K562 (cell line): ENCODE measurements at regions not wholly inside any gene's neighbourhood (a gene's known extent, or its start where the extent isn't known, plus 50 kb on each side); places are given as distances from the start of the nearest gene placed in this dataset.

Experiments
- ATF7 ChIP-seq: fragments of 450-650 bp; IDR thresholded peaks from 2 replicates; pipeline ENCODE4 v1.7.1; 2014; ENCODE audit warnings: mild to moderate bottlenecking, moderate library complexity
- JUND ChIP-seq, 2 experiments: IDR thresholded peaks; 2 replicates in 1 of 2; 3 replicates in 1 of 2; pipeline ENCODE4 v1.6.1; 2011; ENCODE audit warnings: borderline replicate concordance in 2 of 2, low read depth in 2 of 2, low read length in 2 of 2, improper control_type of control experiment in 1 of 2, missing biosample characterization in 1 of 2, missing genetic modification characterization in 1 of 2, missing genetic modification reagents in 1 of 2
- MECOM ChIP-seq: fragments of 250-450 bp; sonication (Bioruptor Pico); IDR thresholded peaks from 2 replicates; pipeline ENCODE4 v1.8.0; 2022; ENCODE audit warnings: inconsistent platforms
- NFRKB ChIP-seq: fragments of 450-650 bp; IDR thresholded peaks from 2 replicates; pipeline ENCODE4 v1.6.1; 2016; ENCODE audit warnings: low read depth
- POLR2AphosphoS2 ChIP-seq: IDR thresholded peaks from 2 replicates; pipeline ENCODE4 v1.6.1; 2012; ENCODE audit warnings: low read length, improper control_type of control experiment
- PRDM10 ChIP-seq: fragments of 450-650 bp; IDR thresholded peaks from 2 replicates; pipeline ENCODE4 v1.6.1; 2018; ENCODE audit not compliant: partially characterized antibody
- RAD21 ChIP-seq, 2 experiments: fragments of 250-450 bp in 1 of 2; fragments of 450-650 bp in 1 of 2; sonication (Bioruptor Pico) in 1 of 2; formaldehyde crosslinking in 1 of 2; IDR thresholded peaks in 1 of 2; conservative IDR thresholded peaks in 1 of 2; 2 replicates each; pipeline versions ENCODE4 v1.4.0 to v1.8.0; 2020 to 2022; ENCODE audit warnings: mild to moderate bottlenecking in 2 of 2, moderate library complexity in 1 of 2
- TEAD2 ChIP-seq: fragments of 450-650 bp; IDR thresholded peaks from 2 replicates; pipeline ENCODE4 v1.6.1; 2016; ENCODE audit warnings: missing genetic modification characterization, control low read depth, missing compliant biosample characterization
- ZBTB11 ChIP-seq, 3 experiments: fragments of 200-800 bp in 1 of 3; fragments of 250-450 bp in 1 of 3; fragments of 450-650 bp in 1 of 3; sonication (Bioruptor Pico) in 1 of 3; sonication (Bioruptor generic) in 1 of 3; formaldehyde crosslinking in 1 of 3; IDR thresholded peaks; 2 replicates each; pipeline versions ENCODE4 v1.6.1 to v1.8.0; 2016 to 2022; ENCODE audit warnings: mild to moderate bottlenecking in 2 of 3, missing genetic modification characterization in 2 of 3, missing compliant biosample characterization in 1 of 3, moderate library complexity in 1 of 3
- ZNF12 ChIP-seq: sonication (generic); formaldehyde crosslinking; IDR thresholded peaks from 2 replicates; pipeline ENCODE4 v1.4.0; 2020; ENCODE audit warnings: mild to moderate bottlenecking, missing genetic modification reagents
- ZNF699 ChIP-seq: fragments of 250-450 bp; sonication (Bioruptor Pico); IDR thresholded peaks from 2 replicates; pipeline ENCODE4 v1.8.0; 2021; ENCODE audit warnings: mild to moderate bottlenecking, moderate library complexity; ENCODE audit not compliant: insufficient replicate concordance
- TF ChIP-seq, protein P1 (sequence below): fragments of 450-650 bp; formaldehyde crosslinking; IDR thresholded peaks from 2 replicates; pipeline ENCODE4 v1.4.0; 2020; ENCODE audit warnings: mild to moderate bottlenecking, moderate library complexity
- TF ChIP-seq, protein P2 (sequence below): sonication (generic); formaldehyde crosslinking; IDR thresholded peaks from 2 replicates; pipeline ENCODE4 v1.8.0; 2022; ENCODE audit warnings: missing genetic modification reagents, mild to moderate bottlenecking, borderline replicate concordance
- TF ChIP-seq, protein P3 (sequence below): sonication (generic); formaldehyde crosslinking; IDR thresholded peaks from 2 replicates; pipeline ENCODE4 v1.8.0; 2022; ENCODE audit warnings: missing genetic modification reagents, mild to moderate bottlenecking, borderline replicate concordance

- TF ChIP-seq ZNF699 (CRISPR knock-in tag) (no peak), POLR2AphosphoS2 (no peak), PRDM10 (no peak), TEAD2 (tag) (0 out of 2 replicates have a peak, but pooled peaks have one; percentile 9), ZNF12 (CRISPR knock-in tag) (no peak), NFRKB (no peak), MECOM (CRISPR knock-in tag) (no peak), JUND (IDR thresholded peaks at IDR 0.05; ENCODE audit: borderline replicate concordance, low read depth, low read length) (peak; percentile 96), JUND (tag; IDR thresholded peaks at IDR 0.05; ENCODE audit: borderline replicate concordance, low read depth, low read length) (peak; percentile 93; the same call in 2 of the 3 replicates), ZBTB11 (CRISPR knock-in tag; IDR thresholded peaks at IDR 0.05) (no peak), ATF7 (peak; percentile 95), RAD21 (CRISPR knock-in tag; conservative IDR thresholded peaks at IDR 0.05 in 1 of 2, IDR thresholded peaks at IDR 0.05 in 1 of 2) (no peak)
- TF ChIP-seq, protein P1, sequence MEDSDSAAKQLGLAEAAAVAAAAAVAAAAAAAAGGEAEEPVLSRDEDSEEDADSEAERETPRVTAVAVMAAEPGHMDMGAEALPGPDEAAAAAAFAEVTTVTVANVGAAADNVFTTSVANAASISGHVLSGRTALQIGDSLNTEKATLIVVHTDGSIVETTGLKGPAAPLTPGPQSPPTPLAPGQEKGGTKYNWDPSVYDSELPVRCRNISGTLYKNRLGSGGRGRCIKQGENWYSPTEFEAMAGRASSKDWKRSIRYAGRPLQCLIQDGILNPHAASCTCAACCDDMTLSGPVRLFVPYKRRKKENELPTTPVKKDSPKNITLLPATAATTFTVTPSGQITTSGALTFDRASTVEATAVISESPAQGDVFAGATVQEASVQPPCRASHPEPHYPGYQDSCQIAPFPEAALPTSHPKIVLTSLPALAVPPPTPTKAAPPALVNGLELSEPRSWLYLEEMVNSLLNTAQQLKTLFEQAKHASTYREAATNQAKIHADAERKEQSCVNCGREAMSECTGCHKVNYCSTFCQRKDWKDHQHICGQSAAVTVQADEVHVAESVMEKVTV (CRISPR knock-in tag) = 0 out of 2 replicates have a peak, but pooled peaks have one; percentile 34
- TF ChIP-seq, protein P2, sequence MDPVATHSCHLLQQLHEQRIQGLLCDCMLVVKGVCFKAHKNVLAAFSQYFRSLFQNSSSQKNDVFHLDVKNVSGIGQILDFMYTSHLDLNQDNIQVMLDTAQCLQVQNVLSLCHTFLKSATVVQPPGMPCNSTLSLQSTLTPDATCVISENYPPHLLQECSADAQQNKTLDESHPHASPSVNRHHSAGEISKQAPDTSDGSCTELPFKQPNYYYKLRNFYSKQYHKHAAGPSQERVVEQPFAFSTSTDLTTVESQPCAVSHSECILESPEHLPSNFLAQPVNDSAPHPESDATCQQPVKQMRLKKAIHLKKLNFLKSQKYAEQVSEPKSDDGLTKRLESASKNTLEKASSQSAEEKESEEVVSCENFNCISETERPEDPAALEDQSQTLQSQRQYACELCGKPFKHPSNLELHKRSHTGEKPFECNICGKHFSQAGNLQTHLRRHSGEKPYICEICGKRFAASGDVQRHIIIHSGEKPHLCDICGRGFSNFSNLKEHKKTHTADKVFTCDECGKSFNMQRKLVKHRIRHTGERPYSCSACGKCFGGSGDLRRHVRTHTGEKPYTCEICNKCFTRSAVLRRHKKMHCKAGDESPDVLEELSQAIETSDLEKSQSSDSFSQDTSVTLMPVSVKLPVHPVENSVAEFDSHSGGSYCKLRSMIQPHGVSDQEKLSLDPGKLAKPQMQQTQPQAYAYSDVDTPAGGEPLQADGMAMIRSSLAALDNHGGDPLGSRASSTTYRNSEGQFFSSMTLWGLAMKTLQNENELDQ (CRISPR knock-in tag) = no peak
- TF ChIP-seq, protein P3, sequence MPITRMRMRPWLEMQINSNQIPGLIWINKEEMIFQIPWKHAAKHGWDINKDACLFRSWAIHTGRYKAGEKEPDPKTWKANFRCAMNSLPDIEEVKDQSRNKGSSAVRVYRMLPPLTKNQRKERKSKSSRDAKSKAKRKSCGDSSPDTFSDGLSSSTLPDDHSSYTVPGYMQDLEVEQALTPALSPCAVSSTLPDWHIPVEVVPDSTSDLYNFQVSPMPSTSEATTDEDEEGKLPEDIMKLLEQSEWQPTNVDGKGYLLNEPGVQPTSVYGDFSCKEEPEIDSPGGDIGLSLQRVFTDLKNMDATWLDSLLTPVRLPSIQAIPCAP (CRISPR knock-in tag) = no peak
Measured at GRCh38 chr2:12288048-12288447, 428.7 kb upstream of the TRIB2 start (continued).
